GM11168 (cell line): ENCODE measurements at regions not wholly inside any gene's neighbourhood (a gene's known extent, or its start where the extent isn't known, plus 50 kb on each side); places are given as distances from the start of the nearest gene placed in this dataset.

Experiments used
- in situ Hi-C: fragments of 300-500 bp; cut with MboI; formaldehyde crosslinking; loops from one replicate; pipeline ENCODE4 v1.12.0; 2022; ENCODE audit warnings: low sequenced_read_pairs; ENCODE audit not compliant: unreplicated experiment

DNA sequence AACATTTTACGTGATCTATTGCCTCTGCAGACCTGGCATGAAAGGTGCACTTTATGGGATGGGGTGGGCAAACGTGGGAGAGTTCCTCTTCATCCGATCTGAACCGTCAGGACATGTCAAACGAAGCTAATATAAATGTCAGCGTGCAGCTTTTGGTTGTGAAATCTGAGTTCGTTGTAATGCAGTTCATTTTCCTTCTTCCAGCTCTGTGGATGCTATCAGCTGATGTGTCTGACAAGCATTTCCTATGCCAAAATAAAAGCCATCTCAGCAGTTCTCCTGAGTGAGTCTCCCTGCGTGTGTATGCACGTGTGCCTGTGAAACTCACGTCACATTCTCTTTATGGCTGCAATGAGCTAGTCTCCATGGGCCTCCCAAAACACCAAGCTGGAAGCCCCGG is 512.3 kb downstream of the MCTP2 start:
- in situ Hi-C loops: no loop called here

- in situ Hi-C loops: no loop called here
These were observed 512.9 kb downstream of the MCTP2 start for GRCh38 chr15:94744080-94744793.

DNA sequence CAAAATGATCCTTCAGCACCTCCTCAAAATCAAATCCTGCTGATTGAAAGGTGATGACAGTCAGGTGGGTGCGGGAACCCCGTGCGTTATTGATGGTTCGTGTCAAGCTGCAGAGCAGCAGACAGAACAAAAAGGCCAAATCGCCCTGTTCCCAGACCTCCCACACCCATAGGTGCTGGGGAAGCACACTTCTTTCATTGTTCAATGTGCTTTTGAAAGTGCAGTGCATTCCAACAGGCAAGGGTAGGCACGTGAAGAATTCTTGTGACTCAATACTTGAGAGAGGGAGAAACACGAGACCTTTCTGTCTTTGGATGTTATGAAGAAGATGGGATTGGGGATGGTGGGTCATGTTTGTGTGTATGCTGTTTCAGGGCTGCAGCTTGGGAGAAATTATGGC is 514.0 kb downstream of the MCTP2 start:
- in situ Hi-C loops: no loop called here

DNA sequence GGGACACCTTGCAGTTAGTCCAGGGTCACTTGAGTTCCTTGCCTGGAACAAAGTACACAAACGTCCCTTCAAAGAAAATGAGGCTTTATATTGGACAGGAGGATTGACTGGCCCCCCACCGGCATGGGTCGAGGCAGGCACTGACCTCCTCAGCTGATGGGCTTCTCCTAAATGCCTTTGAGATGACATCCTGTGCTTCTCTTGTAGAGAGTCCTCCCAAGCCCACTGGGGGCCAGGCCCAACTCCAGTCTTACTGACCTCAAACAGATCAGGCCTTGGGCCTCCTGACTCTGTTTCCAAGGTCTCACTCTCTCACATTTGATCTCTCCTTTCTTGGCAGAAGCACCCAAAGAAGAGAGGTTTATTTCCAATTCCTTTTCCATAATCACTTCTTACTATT is 516.1 kb downstream of the MCTP2 start:
- in situ Hi-C loops: no loop called here

DNA sequence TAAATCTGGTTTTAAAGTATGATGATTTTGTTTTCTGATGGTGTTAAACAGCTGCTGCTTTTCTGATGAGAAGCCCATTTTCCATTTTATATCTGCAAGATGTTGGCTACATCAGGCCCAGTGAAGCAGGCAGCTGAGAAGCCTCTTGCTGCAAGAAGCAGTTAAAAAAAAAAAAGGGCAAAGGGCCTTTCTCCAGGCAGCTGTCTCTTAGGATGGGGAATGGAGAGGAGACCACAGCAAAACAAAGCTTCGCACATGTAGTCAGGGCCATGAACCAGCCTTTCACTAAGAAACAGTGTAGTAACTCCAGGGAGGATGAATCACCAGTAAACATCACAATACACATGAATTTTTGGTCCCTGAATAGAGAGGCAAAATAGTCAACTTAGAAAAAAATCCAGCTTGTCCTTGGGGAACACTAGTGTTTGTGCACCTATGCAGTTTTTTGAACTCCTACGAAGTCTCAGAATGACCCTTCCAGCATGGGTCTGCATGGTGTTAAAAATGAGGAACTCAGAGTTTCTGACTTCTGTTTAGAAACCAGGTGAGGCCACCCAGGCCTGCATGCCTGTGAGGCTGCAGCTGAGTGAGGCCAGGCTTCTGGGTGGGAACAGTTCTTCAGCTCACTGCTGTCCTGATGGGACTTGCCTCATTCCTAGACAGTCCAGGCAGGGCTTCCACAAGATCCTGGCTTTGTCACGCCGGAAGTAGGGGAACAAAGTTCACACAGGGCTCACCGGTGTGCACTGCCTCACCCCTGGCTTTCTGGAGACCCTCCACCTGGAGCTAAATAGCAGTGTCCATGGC is 518.7 kb downstream of the MCTP2 start:
- in situ Hi-C loops: no loop called here

DNA sequence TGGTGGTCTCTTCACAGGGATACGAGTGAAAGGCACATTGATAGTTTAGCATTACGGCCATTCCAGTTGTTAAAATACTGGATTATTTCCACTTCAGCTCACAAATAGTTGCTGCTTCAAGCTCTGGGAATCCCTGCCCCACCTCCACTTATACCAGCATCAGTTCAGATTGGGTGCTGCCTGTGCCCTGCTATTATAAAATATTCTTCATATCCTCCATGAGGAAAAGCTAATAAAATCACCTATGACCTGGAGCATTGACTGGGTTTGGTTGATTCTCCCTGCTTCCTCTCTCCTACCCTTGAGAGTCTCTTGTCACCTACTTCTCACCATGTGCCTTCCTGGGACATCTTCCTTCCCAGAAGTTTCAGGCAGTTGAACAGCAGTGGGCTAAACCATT is 529.0 kb downstream of the MCTP2 start:
- in situ Hi-C loops: no loop called here

DNA sequence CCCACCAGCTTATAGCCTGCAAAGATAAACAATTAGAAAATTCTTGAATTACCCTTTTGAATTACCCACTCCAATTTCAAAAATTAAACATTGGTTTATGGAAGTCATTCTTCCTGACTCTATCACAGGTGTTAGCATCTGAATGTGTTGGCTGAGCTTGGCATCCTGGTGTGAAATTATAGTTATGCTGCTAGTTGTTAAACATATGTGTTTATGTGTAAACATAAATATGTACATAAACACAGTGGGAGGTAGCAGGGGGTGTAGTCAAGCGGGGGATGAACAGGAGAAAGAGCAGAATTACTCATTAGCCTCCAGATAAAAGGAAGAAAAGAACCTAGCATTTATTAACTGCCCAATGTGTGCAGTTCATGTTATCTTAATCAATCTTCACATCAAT is 530.2 kb downstream of the MCTP2 start:
- in situ Hi-C loops: no loop called here

DNA sequence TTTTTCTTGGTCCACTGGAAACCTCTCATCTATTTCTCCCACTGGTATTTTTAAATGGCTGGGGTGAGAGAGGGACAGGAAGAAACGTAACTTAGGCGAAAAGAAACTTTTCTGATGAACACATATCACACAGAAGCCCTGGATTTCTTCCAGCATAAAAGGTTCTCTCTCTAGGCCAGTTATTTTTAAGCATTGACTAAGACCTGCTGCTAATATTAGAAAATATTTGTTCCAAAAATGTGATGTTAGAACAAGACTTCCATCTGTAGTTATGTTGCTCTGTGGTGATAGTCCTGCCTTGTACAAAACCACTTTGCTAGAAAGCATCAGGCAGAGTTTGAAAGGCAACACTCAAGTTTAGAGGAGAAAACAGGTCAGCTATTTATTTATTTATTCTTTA is 537.7 kb downstream of the MCTP2 start:
- in situ Hi-C loops: no loop called here

- in situ Hi-C loops: no loop called here
These were observed 538.8 kb downstream of the MCTP2 start for GRCh38 chr15:94770199-94770598.

GRCh38 chr15:94777037-94777436 is 545.7 kb downstream of the MCTP2 start:
- in situ Hi-C loops: no loop called here

DNA sequence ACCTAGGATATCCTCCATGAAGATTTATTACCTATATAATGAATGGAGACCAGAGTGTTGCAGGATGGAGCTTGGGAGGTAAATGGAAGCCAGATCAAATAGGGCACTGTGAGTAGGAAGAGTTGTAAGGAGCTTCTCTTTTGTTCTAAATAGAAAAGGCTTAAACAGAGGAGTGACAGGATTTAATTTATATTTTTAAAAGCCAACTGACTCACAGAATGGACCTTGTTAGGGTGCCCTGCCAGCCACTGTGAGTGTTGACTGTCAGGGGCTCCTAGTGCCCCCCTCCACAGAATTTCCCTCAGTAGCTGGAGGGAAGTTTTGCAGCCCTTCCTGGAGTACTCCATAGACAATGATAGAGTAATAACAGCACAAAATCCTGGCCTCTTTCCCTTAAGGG is 547.5 kb downstream of the MCTP2 start:
- in situ Hi-C loops: no loop called here

DNA sequence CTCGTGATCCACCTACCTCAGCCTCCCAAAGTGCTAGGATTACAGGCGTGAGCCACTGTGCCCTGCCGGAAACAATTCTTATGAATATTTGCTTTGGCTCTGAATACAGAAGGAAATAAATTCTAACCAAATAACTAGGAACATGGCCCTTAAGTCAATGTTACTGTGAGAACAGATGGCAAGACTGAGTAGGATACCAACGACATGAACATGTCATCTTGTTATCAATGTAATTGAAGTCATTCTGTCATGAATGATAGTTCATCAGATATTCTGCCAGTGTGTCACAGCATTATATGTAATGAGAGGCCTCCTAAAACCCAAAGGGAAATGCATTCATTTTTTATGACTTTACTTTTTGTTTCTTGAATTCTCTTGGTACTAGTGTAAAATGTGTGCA is 548.8 kb downstream of the MCTP2 start:
- in situ Hi-C loops: no loop called here

DNA sequence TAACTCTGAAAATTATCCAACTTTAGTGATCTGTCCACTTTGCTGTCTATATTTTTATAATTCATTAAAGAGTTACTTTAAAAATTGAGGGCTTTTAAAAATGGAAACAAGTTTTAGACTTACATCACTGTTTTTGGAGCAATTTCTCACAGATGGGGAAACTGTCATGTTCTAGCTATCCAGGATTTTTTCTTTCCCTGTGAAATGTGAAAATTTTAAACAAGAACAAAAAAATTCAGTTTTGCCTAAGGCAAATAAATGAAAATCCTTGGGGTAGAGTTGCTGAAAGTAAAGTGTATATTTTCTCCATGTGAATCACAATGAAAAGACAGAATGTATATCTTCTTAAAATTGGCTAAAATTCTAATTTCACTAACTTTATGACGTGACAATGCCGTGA is 553.7 kb downstream of the MCTP2 start:
- in situ Hi-C loops: no loop called here

- in situ Hi-C loops: no loop called here
These were observed 559.6 kb downstream of the MCTP2 start for GRCh38 chr15:94791008-94791407.

DNA sequence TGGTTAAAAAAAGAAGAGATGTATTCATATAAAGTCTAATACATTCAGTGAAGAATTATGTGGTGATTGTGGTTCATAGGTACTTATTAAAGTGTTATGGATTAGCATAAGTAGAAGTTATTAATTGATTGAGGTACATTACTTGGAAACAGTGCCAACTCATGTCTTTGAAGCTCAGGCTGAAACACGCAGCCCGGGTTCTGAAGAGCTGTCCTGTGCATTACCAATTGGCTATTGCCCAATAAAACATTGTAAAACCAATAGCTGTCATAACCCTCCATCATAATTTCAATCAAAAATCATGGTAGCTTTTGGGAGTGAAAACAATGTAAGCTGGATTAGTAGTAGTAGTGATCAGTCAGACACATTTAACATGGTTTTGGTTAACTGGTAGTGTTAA is 560.1 kb downstream of the MCTP2 start:
- in situ Hi-C loops: no loop called here

DNA sequence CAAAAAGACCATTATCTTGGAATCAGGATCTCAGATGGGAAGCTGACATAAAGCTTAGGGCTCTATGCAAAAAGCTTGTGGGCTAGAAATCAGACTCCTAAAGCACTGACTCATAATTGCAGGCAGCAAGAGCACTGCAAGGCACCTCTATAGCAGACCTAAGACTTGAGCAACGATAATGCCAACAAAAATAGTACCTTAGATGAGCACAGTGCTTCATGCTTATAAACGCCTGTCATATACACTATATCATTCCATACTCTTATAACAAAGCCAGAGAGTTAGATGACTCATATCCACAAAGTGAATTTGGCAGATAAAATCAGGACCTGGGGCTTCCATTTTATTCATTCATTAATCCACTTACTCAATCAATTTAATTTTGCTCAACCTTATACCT is 560.8 kb downstream of the MCTP2 start:
- in situ Hi-C loops: no loop called here

GRCh38 chr15:94793207-94793606 is 561.8 kb downstream of the MCTP2 start:
- in situ Hi-C loops: no loop called here

- in situ Hi-C loops: no loop called here
These were observed 562.3 kb downstream of the MCTP2 start for GRCh38 chr15:94793641-94794040.

- in situ Hi-C loops: no loop called here
These were observed 573.3 kb downstream of the MCTP2 start for GRCh38 chr15:94804613-94805012.

GRCh38 chr15:94815110-94815731 is 583.9 kb downstream of the MCTP2 start:
- in situ Hi-C loops: no loop called here

DNA sequence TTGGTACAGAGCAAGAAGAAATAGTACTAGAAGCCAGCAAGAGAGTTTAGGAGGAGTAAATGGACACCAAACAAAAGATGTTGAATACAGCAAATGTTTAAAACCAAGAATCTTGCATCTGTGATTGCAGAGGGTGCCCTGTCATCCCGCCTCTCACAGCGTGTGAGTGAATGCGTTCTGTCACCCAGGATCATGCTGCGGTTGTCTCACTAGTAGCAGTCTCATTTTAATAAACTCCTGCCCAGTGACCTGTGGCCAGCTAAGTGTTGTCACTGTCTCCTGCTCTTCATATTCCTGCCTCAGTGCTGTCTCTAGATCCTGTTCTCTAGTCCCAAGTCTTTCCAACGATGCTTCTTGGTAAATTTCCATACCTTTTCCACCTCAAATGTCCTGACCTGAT is 584.6 kb downstream of the MCTP2 start:
- in situ Hi-C loops: no loop called here
